Erythroblast (primary cell): ENCODE measurements at regions not wholly inside any gene's neighbourhood (a gene's known extent, or its start where the extent isn't known, plus 50 kb on each side); places are given as distances from the start of the nearest gene placed in this dataset.

ENCODE experiments used
- GATA1 ChIP-seq: IDR thresholded peaks from 2 replicates; pipeline ENCODE4 v1.6.1; 2011; ENCODE audit warnings: low read depth, mild to moderate bottlenecking, control low read depth, low read length, moderate library complexity
- POLR2A ChIP-seq: IDR thresholded peaks from 2 replicates; pipeline ENCODE4 v1.6.1; 2011; ENCODE audit warnings: mild to moderate bottlenecking, low read length

GRCh38 chr12:125371033-125371432, 305.8 kb downstream of the AACS start:
- TF ChIP-seq POLR2A: no peak
- no peak for TF ChIP-seq GATA1
